ENCODE measurements at regions not wholly inside any gene's neighbourhood (a gene's known extent, or its start where the extent isn't known, plus 50 kb on each side); places are given as distances from the start of the nearest gene placed in this dataset.

GRCh38 chr18:29154196-29154757 lies 977.3 kb upstream of the CDH2 start (continued):
- TF ChIP-seq NCOR1 (IDR thresholded peaks at IDR 0.05; ENCODE audit: borderline replicate concordance, low read length), result no peak
- no peak for TF ChIP-seq FOXM1 (CRISPR knock-in tag; IDR thresholded peaks at IDR 0.05)
- no peak for TF ChIP-seq BATF2 (CRISPR knock-in tag; IDR thresholded peaks at IDR 0.05)
- TF ChIP-seq LBX2 (CRISPR knock-in tag; IDR thresholded peaks at IDR 0.05; ENCODE audit: borderline replicate concordance), result no peak
- no peak for TF ChIP-seq CHD2 (IDR thresholded peaks at IDR 0.05; ENCODE audit: low read depth, low read length)
- no peak for TF ChIP-seq MIER2 (CRISPR knock-in tag; IDR thresholded peaks at IDR 0.05)
- TF ChIP-seq TFE3 (CRISPR knock-in tag; IDR thresholded peaks at IDR 0.05), result no peak
- no peak for TF ChIP-seq ATAD3A (CRISPR knock-in tag; IDR thresholded peaks at IDR 0.05)
- no peak for TF ChIP-seq ZNF607 (CRISPR knock-in tag; IDR thresholded peaks at IDR 0.05; ENCODE audit: borderline replicate concordance)
- TF ChIP-seq HOXA3 (CRISPR knock-in tag; IDR thresholded peaks at IDR 0.05), result no peak
- no peak for TF ChIP-seq ZNF484 (CRISPR knock-in tag; IDR thresholded peaks at IDR 0.05; ENCODE audit: borderline replicate concordance, low read depth)
- TF ChIP-seq ZNF34 (CRISPR knock-in tag; IDR thresholded peaks at IDR 0.05; ENCODE audit: borderline replicate concordance), result no peak

GRCh38 chr18:29153091-29153490 lies 976.2 kb upstream of the CDH2 start:
- no peaks in the 10 kb centered on the region for H4K20me1 ChIP-seq (ENCODE audit: insufficient read depth, low read length)
- H3K4me1 ChIP-seq (ENCODE audit: insufficient read depth, low read length), result no peaks in the 10 kb centered on the region
- CTCF ChIA-PET (ENCODE audit: low intra/inter-chr PET ratio, low total read pairs), result no interaction called here
- POLR2A ChIA-PET, result no interaction called here
- FAIRE-seq (no peak), DNase-seq (ENCODE audit: low spot score) (no peak), ATAC-seq (no peak)
- intact Hi-C loops (cut with micrococcal nuclease; ENCODE audit: unreplicated experiment) (no loop called here), in situ Hi-C loops (cut with HindIII; ENCODE audit: extremely low pct_ligation_motif_present, low pct_unique_long_range_greater_than_20kb) (no loop called here)
- H3K9ac ChIP-seq (ENCODE audit: insufficient read depth, low read depth, low read length), result no peak overlapping the region
- no peaks in the 10 kb centered on the region for H3K79me2 ChIP-seq (ENCODE audit: insufficient read depth, low read length)
- no peak overlapping the region for H2AFZ ChIP-seq (ENCODE audit: low read length)
- no peaks in the 10 kb centered on the region for H3K36me3 ChIP-seq (replicated peaks in 1 of 2; ENCODE audit: control insufficient read depth in 1 of 2, insufficient read depth in 2 of 2, low read length in 2 of 2)
- H3K4me3 ChIP-seq (replicated peaks in 1 of 3; ENCODE audit: insufficient read depth in 1 of 3, low read depth in 2 of 3, low read length in 3 of 3), result no peak overlapping the region
- H3K27ac ChIP-seq (ENCODE audit: extremely low read length, insufficient read depth, low read length), result no peak overlapping the region
- WGBS (ENCODE audit: low lambda C conversion rate), result 69% methylated on average over 7 of the region's 7 CpGs
- BruUV-seq (replicated peaks), result no TSS peak
- no peak overlapping the region for H3K4me2 ChIP-seq (ENCODE audit: low read depth, low read length)
- no peaks in the 10 kb centered on the region for H3K9me3 ChIP-seq (ENCODE audit: low read length)
- H3K27me3 ChIP-seq (ENCODE audit: control insufficient read depth in 1 of 2, insufficient read depth in 2 of 2, low read length in 2 of 2), result no peaks in the 10 kb centered on the region
- TF ChIP-seq RBM39 (IDR thresholded peaks at IDR 0.05; ENCODE audit: low read depth, low read length, poor library complexity, severe bottlenecking), result no peak
- TF ChIP-seq ZNF12 (CRISPR knock-in tag; IDR thresholded peaks at IDR 0.05), result no peak
- no peak for TF ChIP-seq ZNF558 (CRISPR knock-in tag; IDR thresholded peaks at IDR 0.05; ENCODE audit: borderline replicate concordance)
- TF ChIP-seq ZNF598 (CRISPR knock-in tag; IDR thresholded peaks at IDR 0.05; ENCODE audit: borderline replicate concordance), result no peak
- no peak for TF ChIP-seq RNF2 (conservative IDR thresholded peaks at IDR 0.05; ENCODE audit: low read depth)
- no peak for TF ChIP-seq PRMT3 (CRISPR knock-in tag; IDR thresholded peaks at IDR 0.05; ENCODE audit: borderline replicate concordance, low read depth)
- TF ChIP-seq RNF219 (CRISPR knock-in tag; IDR thresholded peaks at IDR 0.05), result no peak
- no peak for TF ChIP-seq BRD4 (CRISPR knock-in tag; IDR thresholded peaks at IDR 0.05)
